ENCODE measurements at regions not wholly inside any gene's neighbourhood (a gene's known extent, or its start where the extent isn't known, plus 50 kb on each side); places are given as distances from the start of the nearest gene placed in this dataset.

GRCh38 chr14:98270201-98270600 is 1001.8 kb downstream of the BCL11B start:
- TF ChIP-seq POLR2A (IDR thresholded peaks at IDR 0.05; ENCODE audit: low read length) (no peak), GATA1 (IDR thresholded peaks at IDR 0.05; ENCODE audit: low read depth, low read length) (no peak)

Measured in erythroblast (primary cell).